Transverse colon (tissue), 4 donors: ENCODE measurements at regions not wholly inside any gene's neighbourhood (a gene's known extent, or its start where the extent isn't known, plus 50 kb on each side); places are given as distances from the start of the nearest gene placed in this dataset.

Source experiments
- EP300 ChIP-seq: sonication (generic); formaldehyde crosslinking; IDR thresholded peaks from one replicate; pipeline ENCODE4 v1.6.1; 2017; ENCODE audit warnings: antibody characterized with exemption, low read depth
- POLR2AphosphoS5 ChIP-seq, 3 donors: sonication (generic); formaldehyde crosslinking; IDR thresholded peaks; one replicate each; pipeline ENCODE4 v1.6.1; 2016; ENCODE audit warnings: antibody characterized with exemption in 3 of 3
- TF ChIP-seq, protein P1 (sequence below), 5 experiments: fragments of 200-600 bp in 3 of 5; fragments of 450-650 bp in 2 of 5; sonication (generic) in 3 of 5; IDR thresholded peaks; 1 replicate in 2 of 5; 2 replicates in 3 of 5; pipeline ENCODE4 v1.5.1; 2016 to 2017; ENCODE audit warnings: antibody characterized with exemption in 5 of 5, inconsistent platforms in 3 of 5, mild to moderate bottlenecking in 2 of 5, moderate library complexity in 1 of 5

DNA sequence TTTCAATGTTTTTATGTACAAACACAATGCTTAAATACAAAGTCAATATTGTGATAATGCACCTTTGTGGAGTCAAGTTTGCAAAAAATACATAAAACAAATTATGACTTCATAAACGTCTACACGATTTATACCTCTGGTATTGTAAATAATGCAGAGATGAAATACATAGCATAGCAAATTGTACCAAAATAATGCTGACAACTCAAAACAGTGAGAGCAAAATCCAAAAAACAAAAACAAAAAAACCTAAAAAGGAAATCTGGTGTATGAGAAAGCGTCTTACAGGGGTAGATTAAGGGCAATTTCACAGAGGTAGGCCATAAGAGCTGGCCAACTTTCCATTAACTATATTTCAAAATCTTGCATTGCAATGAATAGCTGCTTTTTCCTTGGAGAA is 161.5 kb upstream of the LRRC7 start:
- TF ChIP-seq, protein P1, sequence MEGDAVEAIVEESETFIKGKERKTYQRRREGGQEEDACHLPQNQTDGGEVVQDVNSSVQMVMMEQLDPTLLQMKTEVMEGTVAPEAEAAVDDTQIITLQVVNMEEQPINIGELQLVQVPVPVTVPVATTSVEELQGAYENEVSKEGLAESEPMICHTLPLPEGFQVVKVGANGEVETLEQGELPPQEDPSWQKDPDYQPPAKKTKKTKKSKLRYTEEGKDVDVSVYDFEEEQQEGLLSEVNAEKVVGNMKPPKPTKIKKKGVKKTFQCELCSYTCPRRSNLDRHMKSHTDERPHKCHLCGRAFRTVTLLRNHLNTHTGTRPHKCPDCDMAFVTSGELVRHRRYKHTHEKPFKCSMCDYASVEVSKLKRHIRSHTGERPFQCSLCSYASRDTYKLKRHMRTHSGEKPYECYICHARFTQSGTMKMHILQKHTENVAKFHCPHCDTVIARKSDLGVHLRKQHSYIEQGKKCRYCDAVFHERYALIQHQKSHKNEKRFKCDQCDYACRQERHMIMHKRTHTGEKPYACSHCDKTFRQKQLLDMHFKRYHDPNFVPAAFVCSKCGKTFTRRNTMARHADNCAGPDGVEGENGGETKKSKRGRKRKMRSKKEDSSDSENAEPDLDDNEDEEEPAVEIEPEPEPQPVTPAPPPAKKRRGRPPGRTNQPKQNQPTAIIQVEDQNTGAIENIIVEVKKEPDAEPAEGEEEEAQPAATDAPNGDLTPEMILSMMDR (IDR thresholded peaks at IDR 0.05), result no peak
- no peak for TF ChIP-seq EP300
- TF ChIP-seq POLR2AphosphoS5 (IDR thresholded peaks at IDR 0.05), result no peak
